GM12874 (cell line): ENCODE measurements at regions not wholly inside any gene's neighbourhood (a gene's known extent, or its start where the extent isn't known, plus 50 kb on each side); places are given as distances from the start of the nearest gene placed in this dataset.

ENCODE experiments used
- TF ChIP-seq, protein P1 (sequence below): IDR thresholded peaks from 2 replicates; pipeline ENCODE4 v1.5.1; 2011; ENCODE audit warnings: low read depth, mild to moderate bottlenecking, control low read depth, low read length, moderate library complexity; ENCODE audit not compliant: insufficient read depth

DNA sequence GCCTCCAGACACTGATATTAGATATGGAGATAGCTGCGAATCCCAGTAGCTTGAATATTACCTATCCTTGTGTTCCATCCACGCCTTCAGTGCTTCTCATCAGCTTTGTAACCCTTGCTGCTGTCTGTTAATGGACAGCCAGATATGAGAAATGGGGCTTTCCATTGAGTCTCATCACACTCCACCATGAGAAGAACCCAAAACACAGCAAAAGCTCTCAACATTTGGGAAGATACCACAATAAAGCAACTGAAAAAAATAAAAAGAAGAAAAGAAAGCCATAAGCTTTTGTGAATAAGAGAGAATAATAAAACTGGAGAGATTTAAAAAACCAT lies 225.4 kb downstream of the GALC start:
- TF ChIP-seq, protein P1, sequence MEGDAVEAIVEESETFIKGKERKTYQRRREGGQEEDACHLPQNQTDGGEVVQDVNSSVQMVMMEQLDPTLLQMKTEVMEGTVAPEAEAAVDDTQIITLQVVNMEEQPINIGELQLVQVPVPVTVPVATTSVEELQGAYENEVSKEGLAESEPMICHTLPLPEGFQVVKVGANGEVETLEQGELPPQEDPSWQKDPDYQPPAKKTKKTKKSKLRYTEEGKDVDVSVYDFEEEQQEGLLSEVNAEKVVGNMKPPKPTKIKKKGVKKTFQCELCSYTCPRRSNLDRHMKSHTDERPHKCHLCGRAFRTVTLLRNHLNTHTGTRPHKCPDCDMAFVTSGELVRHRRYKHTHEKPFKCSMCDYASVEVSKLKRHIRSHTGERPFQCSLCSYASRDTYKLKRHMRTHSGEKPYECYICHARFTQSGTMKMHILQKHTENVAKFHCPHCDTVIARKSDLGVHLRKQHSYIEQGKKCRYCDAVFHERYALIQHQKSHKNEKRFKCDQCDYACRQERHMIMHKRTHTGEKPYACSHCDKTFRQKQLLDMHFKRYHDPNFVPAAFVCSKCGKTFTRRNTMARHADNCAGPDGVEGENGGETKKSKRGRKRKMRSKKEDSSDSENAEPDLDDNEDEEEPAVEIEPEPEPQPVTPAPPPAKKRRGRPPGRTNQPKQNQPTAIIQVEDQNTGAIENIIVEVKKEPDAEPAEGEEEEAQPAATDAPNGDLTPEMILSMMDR = no peak

DNA sequence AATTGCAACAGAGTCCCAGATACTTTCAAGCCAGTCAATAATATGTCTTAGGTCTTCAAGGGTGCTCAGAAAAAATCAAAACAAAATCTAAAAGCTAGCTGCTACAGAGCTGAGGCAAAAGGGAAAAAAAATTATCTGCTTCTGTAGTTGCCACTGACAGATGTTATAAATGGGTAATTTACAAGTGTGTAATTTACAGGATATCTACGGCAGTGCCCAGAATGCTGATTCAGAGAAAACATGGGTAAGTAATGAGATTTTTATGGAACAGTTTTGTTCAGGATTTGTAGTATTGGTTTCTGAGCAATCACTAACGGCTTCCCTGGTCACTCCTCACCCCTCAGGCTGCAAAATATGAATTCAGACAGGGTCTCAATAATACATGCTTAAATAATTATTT lies 234.1 kb downstream of the GALC start:
- TF ChIP-seq, protein P1 = no peak

DNA sequence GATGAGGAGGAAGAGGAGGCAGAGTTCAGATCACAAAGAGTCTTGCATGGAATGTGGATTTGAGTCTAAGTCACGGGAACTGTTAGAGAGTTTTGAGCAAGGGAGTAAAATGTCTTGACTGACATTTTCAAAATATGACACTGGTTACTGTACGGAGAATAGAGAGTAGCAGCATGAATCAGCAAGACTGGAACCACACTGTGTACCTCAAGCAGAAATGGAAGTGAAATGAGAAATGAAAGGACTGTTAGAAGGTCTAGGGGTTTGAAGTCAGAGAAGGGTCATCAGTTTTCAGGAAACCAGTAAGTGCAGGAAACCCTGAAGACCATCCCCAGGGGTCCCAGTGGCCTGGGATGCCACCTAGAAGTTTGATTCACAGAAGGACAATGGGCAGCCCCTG lies 236.3 kb downstream of the GALC start:
- TF ChIP-seq, protein P1 = no peak

DNA sequence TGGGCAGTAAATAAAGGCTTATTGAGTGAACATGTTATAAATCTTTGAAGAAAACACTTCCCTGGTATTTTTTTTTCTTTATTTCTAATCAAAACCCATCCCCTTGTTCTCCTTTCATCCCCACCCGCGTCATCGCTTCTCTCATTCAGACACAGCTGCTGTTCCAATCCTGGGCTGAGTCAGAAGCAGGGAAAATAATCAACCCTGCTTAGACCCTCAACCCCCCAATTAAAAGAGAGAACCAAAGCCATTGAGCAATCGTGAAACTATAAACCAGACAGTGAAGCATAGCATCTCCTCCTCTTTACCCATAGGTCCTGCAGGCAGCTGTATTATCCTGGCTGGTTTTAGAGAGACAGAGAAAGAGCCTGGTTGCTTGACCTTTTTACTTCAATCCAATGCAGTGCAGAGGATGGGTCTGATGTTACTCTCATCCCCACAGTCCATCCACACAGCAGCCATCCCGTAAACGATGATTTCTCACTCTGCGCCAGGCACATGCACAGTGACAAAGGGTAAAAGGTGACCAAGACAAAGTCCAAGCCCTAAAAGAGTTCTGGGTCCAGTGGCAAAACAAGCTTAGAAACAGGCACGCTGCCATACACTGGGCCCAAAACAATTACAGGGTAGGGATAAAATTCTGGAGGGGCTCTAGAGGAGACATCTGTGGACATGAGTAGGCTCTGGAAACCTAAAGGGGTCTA lies 238.3 kb downstream of the GALC start:
- TF ChIP-seq, protein P1 = no peak

DNA sequence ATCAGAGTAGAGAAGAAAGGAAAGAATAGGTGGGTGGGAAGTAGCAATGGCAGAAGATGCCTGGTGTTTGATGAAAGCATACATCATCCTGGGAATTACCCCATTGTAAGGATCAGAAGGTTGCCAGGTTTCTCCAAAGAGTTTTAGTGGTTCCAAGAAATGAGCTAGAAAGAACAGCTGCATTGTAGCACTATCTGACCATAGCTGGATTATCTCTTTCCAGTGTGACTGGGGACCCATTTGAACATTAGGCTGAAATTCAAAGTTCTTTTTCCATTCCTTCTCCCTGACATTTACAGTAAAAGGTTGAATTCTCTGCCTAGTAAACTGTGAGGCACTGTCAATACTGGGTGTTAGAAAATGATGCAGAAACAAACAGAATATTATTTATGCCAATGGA lies 244.4 kb downstream of the GALC start:
- TF ChIP-seq, protein P1 = no peak

DNA sequence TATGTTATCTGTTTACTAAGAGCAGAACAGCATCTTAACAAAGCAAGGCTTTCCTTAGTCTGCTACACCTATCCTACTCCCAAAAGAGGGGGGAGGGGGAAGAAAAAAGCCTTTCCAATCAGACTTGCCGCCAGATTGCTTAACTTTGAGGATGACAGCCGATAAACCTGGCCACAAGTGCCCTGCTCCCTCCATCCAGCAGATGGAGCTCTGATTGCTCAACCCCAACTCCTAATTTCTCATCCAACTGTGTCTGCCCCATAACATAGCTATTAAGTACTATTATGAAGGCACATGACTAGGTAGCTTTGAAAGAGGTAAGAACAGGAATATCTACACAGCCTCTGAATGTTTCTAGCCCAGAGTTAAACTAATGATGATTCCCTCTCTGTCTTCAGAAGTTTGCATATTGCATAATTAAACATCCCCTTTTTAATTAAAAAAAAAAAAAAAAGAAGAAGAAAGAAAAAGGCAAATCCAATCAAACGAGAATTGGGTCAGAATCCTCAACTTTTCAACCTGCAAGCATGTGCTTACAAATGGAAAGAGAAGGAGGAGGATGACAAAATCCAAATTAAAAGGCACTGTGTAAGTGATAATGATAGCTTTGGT lies 247.4 kb downstream of the GALC start:
- TF ChIP-seq, protein P1 = peak; percentile 78

DNA sequence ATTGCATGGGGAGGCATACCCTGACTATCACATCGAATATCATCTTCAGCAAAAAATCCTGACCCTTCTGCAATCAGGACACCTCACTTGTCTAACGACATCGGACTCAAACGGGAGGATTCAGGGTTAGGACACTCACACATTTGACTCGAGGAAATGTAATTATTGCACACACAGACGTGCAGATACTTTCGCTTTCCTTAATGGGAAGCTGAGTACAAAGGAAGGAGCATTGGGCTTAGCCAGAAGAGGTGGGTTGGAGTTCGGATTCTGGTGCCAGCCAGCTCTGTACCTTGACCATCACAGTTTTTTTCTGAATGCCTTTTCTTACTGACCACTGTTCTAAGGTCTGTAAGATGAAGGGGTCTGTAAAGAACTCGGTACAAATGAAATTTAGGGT lies 260.4 kb downstream of the GALC start:
- TF ChIP-seq, protein P1 = no peak
